NCI-H146 (cell line): ENCODE measurements at regions not wholly inside any gene's neighbourhood (a gene's known extent, or its start where the extent isn't known, plus 50 kb on each side); places are given as distances from the start of the nearest gene placed in this dataset.
A peak's percentile ranks its signal among the peaks of the same experiment; 100 is the strongest.
"Not testable (repeated sequence)": the region's sequence is repeated elsewhere in the genome, so short reads cannot be mapped to it uniquely, and the experiment has no call there.

Experiments used
- DNase-seq: peaks from one replicate; lab custom pipeline; 2025; lab: John Stamatoyannopoulos, UW

- DNase-seq: no peak
Observed at GRCh38 chr21:14903172-14903865, 161.5 kb downstream of the NRIP1 start.

GRCh38 chr21:14901482-14901958 lies 163.3 kb downstream of the NRIP1 start:
- no peak for DNase-seq

- no peak for DNase-seq
Observed at GRCh38 chr21:14900611-14901010, 164.2 kb downstream of the NRIP1 start.

GRCh38 chr21:14900058-14900457 lies 164.7 kb downstream of the NRIP1 start:
- DNase-seq: no peak

- no peak for DNase-seq
Observed at GRCh38 chr21:14895792-14896191, 169.0 kb downstream of the NRIP1 start.

GRCh38 chr21:14890141-14890540 lies 174.7 kb downstream of the NRIP1 start:
- DNase-seq: no peak

- peak; percentile 12 for DNase-seq
Observed at GRCh38 chr21:14889080-14889810, 175.6 kb downstream of the NRIP1 start.

GRCh38 chr21:14888202-14888601 lies 176.6 kb downstream of the NRIP1 start:
- DNase-seq: peak; percentile 81

GRCh38 chr21:14886001-14886400 lies 178.8 kb downstream of the NRIP1 start:
- DNase-seq: no peak

GRCh38 chr21:14883351-14883750 lies 181.4 kb downstream of the NRIP1 start:
- DNase-seq: no peak

- DNase-seq: not testable (repeated sequence)
Observed at GRCh38 chr21:14882545-14882944, 182.3 kb downstream of the NRIP1 start.

- no peak for DNase-seq
Observed at GRCh38 chr21:14881863-14882499, 182.8 kb downstream of the NRIP1 start.

- no peak for DNase-seq
Observed at GRCh38 chr21:14880922-14881321, 183.9 kb downstream of the NRIP1 start.

- DNase-seq: no peak
Observed at GRCh38 chr21:14879458-14879857, 185.3 kb downstream of the NRIP1 start.

GRCh38 chr21:14878971-14879370 lies 185.8 kb downstream of the NRIP1 start:
- DNase-seq: no peak

- DNase-seq: no peak
Observed at GRCh38 chr21:14877581-14878228, 187.1 kb downstream of the NRIP1 start.

GRCh38 chr21:14876524-14876840 lies 188.3 kb downstream of the NRIP1 start:
- DNase-seq: no peak

GRCh38 chr21:14875704-14876523 lies 188.9 kb downstream of the NRIP1 start:
- DNase-seq: no peak

GRCh38 chr21:14875186-14875585 lies 189.6 kb downstream of the NRIP1 start:
- DNase-seq: no peak

- no peak for DNase-seq
Observed at GRCh38 chr21:14874379-14874778, 190.4 kb downstream of the NRIP1 start.

GRCh38 chr21:14871861-14872260 lies 192.9 kb downstream of the NRIP1 start:
- no peak for DNase-seq

- DNase-seq: no peak
Observed at GRCh38 chr21:14870853-14871149, 194.0 kb downstream of the NRIP1 start.
